OCI-LY1 (cell line): ENCODE measurements at regions not wholly inside any gene's neighbourhood (a gene's known extent, or its start where the extent isn't known, plus 50 kb on each side); places are given as distances from the start of the nearest gene placed in this dataset.

ENCODE experiments used
- EZH2 ChIP-seq: fragments of 200-600 bp; sonication (generic), shearing (Covaris generic); IDR thresholded peaks from 2 replicates; pipeline ENCODE4 v1.8.0; 2017; ENCODE audit warnings: borderline replicate concordance, mixed run types, mild to moderate bottlenecking, antibody characterized with exemption, low read length, moderate library complexity, mixed read lengths
- TF ChIP-seq, protein P1 (sequence below): fragments of 200-600 bp; sonication (generic), shearing (Covaris generic); IDR thresholded peaks from 2 replicates; pipeline ENCODE4 v1.5.1; 2017; ENCODE audit warnings: mild to moderate bottlenecking, antibody characterized with exemption, low read length, moderate library complexity, mixed read lengths

DNA sequence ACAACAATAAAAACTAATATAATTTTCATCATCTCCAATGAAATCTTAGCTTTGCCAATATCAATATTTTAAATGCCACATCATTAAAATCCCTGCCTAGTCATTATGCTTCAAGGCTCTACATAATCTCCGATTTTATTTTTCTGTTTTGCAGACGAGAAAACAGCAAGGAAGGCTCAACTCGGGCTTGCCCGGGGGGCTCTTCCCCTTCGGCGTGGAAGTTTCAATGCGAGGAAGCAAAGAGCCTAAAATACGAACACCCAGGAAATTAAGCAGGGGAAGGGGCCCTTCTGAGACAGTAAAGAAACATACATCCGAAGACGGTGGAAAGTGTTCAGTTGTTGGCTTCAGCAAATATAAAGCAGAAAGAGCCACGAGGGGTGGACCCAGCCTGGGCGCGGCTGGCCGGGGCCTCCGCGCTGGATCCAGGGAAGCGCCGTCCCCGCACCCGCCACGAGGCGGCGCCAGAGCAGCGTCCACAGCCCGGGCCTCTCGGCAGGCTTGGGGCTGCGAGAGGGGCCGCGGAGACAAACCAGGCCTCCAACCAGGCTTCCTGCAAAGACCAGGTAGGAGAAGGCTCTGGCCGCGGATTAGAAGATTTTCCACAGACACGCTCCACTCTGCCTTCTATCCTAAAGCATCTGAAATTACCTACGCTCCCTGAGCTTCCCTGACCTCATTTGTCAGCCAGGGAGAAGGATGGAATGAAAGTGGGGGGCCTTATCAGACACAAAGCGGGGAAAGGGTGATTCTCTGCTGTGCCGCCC, 77.2 kb downstream of the SERPINA3 start:
- TF ChIP-seq, protein P1, sequence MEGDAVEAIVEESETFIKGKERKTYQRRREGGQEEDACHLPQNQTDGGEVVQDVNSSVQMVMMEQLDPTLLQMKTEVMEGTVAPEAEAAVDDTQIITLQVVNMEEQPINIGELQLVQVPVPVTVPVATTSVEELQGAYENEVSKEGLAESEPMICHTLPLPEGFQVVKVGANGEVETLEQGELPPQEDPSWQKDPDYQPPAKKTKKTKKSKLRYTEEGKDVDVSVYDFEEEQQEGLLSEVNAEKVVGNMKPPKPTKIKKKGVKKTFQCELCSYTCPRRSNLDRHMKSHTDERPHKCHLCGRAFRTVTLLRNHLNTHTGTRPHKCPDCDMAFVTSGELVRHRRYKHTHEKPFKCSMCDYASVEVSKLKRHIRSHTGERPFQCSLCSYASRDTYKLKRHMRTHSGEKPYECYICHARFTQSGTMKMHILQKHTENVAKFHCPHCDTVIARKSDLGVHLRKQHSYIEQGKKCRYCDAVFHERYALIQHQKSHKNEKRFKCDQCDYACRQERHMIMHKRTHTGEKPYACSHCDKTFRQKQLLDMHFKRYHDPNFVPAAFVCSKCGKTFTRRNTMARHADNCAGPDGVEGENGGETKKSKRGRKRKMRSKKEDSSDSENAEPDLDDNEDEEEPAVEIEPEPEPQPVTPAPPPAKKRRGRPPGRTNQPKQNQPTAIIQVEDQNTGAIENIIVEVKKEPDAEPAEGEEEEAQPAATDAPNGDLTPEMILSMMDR: peak; percentile 91
- TF ChIP-seq EZH2: no peak
